SK-N-SH (cell line): ENCODE measurements at regions not wholly inside any gene's neighbourhood (a gene's known extent, or its start where the extent isn't known, plus 50 kb on each side); places are given as distances from the start of the nearest gene placed in this dataset.

Source experiments
- CTCF ChIA-PET: fragments of 300-600, 350-600 bp; formaldehyde crosslinking; extraction: SDS; loops from one replicate; lab custom pipeline; 2021; lab: Yijun Ruan, JAX
- POLR2A ChIA-PET: fragments of 350-600 bp; sonication (Branson Sonifier 250); formaldehyde crosslinking; extraction: SDS; loops from one replicate; lab custom pipeline; 2020; ENCODE audit warnings: antibody characterized with exemption, inconsistent platforms; lab: Yijun Ruan, JAX
- DNase-seq: peaks from one replicate; pipeline ENCODE4 v3.0.0; 2012
- H2AFZ ChIP-seq: fragments of 200-600 bp; sonication (generic); 2 replicates; pipeline ENCODE4 v1.8.1; 2016; ENCODE audit warnings: antibody characterized with exemption, mild to moderate bottlenecking, low read depth
- H3F3A ChIP-seq: fragments of 200-600 bp; sonication (generic); replicated peaks from 2 replicates; pipeline ENCODE3; 2016; ENCODE audit warnings: antibody characterized with exemption, mild to moderate bottlenecking; ENCODE audit not compliant: insufficient read depth
- H3K27ac ChIP-seq, 2 experiments: fragments of 200-500 bp in 1 of 2; fragments of 200-600 bp in 1 of 2; sonication (Bioruptor generic) in 1 of 2; sonication (generic), shearing (Covaris generic) in 1 of 2; 2 replicates each; pipeline versions ENCODE4 v1.5.1 to v1.6.1; 2014 to 2016; ENCODE audit warnings: low read depth in 2 of 2, inconsistent platforms in 1 of 2, low read length in 1 of 2, mild to moderate bottlenecking in 1 of 2, mixed read lengths in 1 of 2
- H3K27me3 ChIP-seq: fragments of 200-600 bp; sonication (generic), shearing (Covaris generic); 2 replicates; pipeline ENCODE4 v1.6.1; 2016; ENCODE audit warnings: mixed run types; ENCODE audit not compliant: insufficient read depth
- H3K36me3 ChIP-seq, 2 experiments: fragments of 200-500 bp in 1 of 2; fragments of 200-600 bp in 1 of 2; sonication (Bioruptor generic) in 1 of 2; sonication (generic) in 1 of 2; replicated peaks in 1 of 2; 2 replicates each; pipeline versions ENCODE3 to v1.5.1; 2014 to 2016; ENCODE audit warnings: low read length in 1 of 2, mild to moderate bottlenecking in 1 of 2; ENCODE audit not compliant: insufficient read depth in 2 of 2, control insufficient read depth in 1 of 2
- H3K4me1 ChIP-seq, 2 experiments: fragments of 200-500 bp in 1 of 2; fragments of 200-600 bp in 1 of 2; sonication (Bioruptor generic) in 1 of 2; sonication (generic), shearing (Covaris generic) in 1 of 2; 2 replicates each; pipeline versions ENCODE4 v1.5.1 to v1.6.1; 2014 to 2016; ENCODE audit warnings: low read depth in 1 of 2, low read length in 1 of 2, mixed run types in 1 of 2; ENCODE audit not compliant: insufficient read depth in 2 of 2, control insufficient read depth in 1 of 2
- H3K4me2 ChIP-seq: fragments of 200-600 bp; sonication (generic), shearing (Covaris generic); 2 replicates; pipeline ENCODE4 v1.6.1; 2017; ENCODE audit warnings: mixed run types
- H3K4me3 ChIP-seq, 2 experiments: fragments of 200-500 bp in 1 of 2; fragments of 200-600 bp in 1 of 2; sonication (Bioruptor generic) in 1 of 2; sonication (generic), shearing (Covaris generic) in 1 of 2; 2 replicates each; pipeline versions ENCODE4 v1.5.1 to v1.8.1; 2014 to 2016; ENCODE audit warnings: low read depth in 2 of 2, inconsistent platforms in 1 of 2, low read length in 1 of 2, mild to moderate bottlenecking in 1 of 2, mixed read lengths in 1 of 2, moderate library complexity in 1 of 2
- H3K79me2 ChIP-seq: fragments of 200-600 bp; sonication (generic); 2 replicates; pipeline ENCODE4 v1.8.1; 2017; ENCODE audit warnings: mild to moderate bottlenecking; ENCODE audit not compliant: insufficient read depth
- H3K9ac ChIP-seq: fragments of 200-600 bp; sonication (generic); 2 replicates; pipeline ENCODE4 v1.6.1; 2017; ENCODE audit warnings: mixed run types
- H3K9me2 ChIP-seq: fragments of 200-600 bp; sonication (generic); 2 replicates; pipeline ENCODE4 v1.6.1; 2017; ENCODE audit warnings: mixed run types
- H3K9me3 ChIP-seq: fragments of 200-600 bp; sonication (generic); 2 replicates; pipeline ENCODE4 v1.6.1; 2017; ENCODE audit warnings: mixed run types, mild to moderate bottlenecking, moderate library complexity
- H4K20me1 ChIP-seq: fragments of 200-600 bp; sonication (generic); 2 replicates; pipeline ENCODE4 v1.6.1; 2017; ENCODE audit warnings: mild to moderate bottlenecking, mixed run types; ENCODE audit not compliant: insufficient read depth
- ELF1 ChIP-seq: IDR thresholded peaks from 2 replicates; pipeline ENCODE4 v1.4.0; 2012
- EP300 ChIP-seq, 2 experiments: IDR thresholded peaks; 2 replicates each; pipeline versions ENCODE4 v1.4.0 to v1.6.1; 2012; ENCODE audit warnings: borderline replicate concordance in 1 of 2, low read depth in 1 of 2, low read length in 1 of 2
- EZH2phosphoT487 ChIP-seq: fragments of 200-600 bp; sonication (generic); IDR thresholded peaks from 2 replicates; pipeline ENCODE4 v1.6.1; 2017; ENCODE audit warnings: low read depth, mixed run types, mild to moderate bottlenecking, antibody characterized with exemption, moderate library complexity, borderline replicate concordance
- FOXJ3 ChIP-seq: sonication (generic); formaldehyde crosslinking; IDR thresholded peaks from 2 replicates; pipeline ENCODE4 v1.5.1; 2020; ENCODE audit warnings: mild to moderate bottlenecking, missing genetic modification reagents
- FOXM1 ChIP-seq: IDR thresholded peaks from 2 replicates; pipeline ENCODE4 v1.4.0; 2012; ENCODE audit warnings: low read depth, mild to moderate bottlenecking
- GABPA ChIP-seq: IDR thresholded peaks from 2 replicates; pipeline ENCODE4 v1.4.0; 2012; ENCODE audit warnings: low read depth, mild to moderate bottlenecking
- JUND ChIP-seq: IDR thresholded peaks from 2 replicates; pipeline ENCODE4 v1.4.0; 2012
- MAX ChIP-seq: IDR thresholded peaks from 2 replicates; pipeline ENCODE4 v1.4.0; 2012; ENCODE audit warnings: low read depth
- MEF2A ChIP-seq: IDR thresholded peaks from 2 replicates; pipeline ENCODE4 v1.4.0; 2012; ENCODE audit warnings: low read depth, borderline replicate concordance
- NFIC ChIP-seq: IDR thresholded peaks from 2 replicates; pipeline ENCODE4 v1.4.0; 2012; ENCODE audit warnings: borderline replicate concordance
- NRF1 ChIP-seq: IDR thresholded peaks from 2 replicates; pipeline ENCODE4 v1.6.1; 2012; ENCODE audit warnings: low read depth, mild to moderate bottlenecking, low read length
- POLR2AphosphoS5 ChIP-seq: IDR thresholded peaks from 2 replicates; pipeline ENCODE4 v1.6.1; 2012; ENCODE audit warnings: low read depth, low read length
- RAD21 ChIP-seq: IDR thresholded peaks from 2 replicates; pipeline ENCODE4 v1.6.1; 2012; ENCODE audit warnings: mild to moderate bottlenecking, low read length
- RCOR1 ChIP-seq: fragments of 150-350 bp; IDR thresholded peaks from 2 replicates; pipeline ENCODE4 v1.6.1; 2017; ENCODE audit warnings: antibody characterized with exemption, low read length
- REST ChIP-seq: IDR thresholded peaks from 2 replicates; pipeline ENCODE4 v1.6.1; 2012; ENCODE audit warnings: mild to moderate bottlenecking, low read depth, low read length, moderate library complexity
- RFX5 ChIP-seq: IDR thresholded peaks from 2 replicates; pipeline ENCODE4 v1.6.1; 2012; ENCODE audit warnings: mild to moderate bottlenecking, improper control_type of control experiment, low read length
- RXRA ChIP-seq: IDR thresholded peaks from 2 replicates; pipeline ENCODE4 v1.4.0; 2012; ENCODE audit warnings: low read depth, mild to moderate bottlenecking, borderline replicate concordance
- SIN3A ChIP-seq: IDR thresholded peaks from 2 replicates; pipeline ENCODE4 v1.6.1; 2012; ENCODE audit warnings: low read depth, mild to moderate bottlenecking, low read length, moderate library complexity, borderline replicate concordance
- SMC3 ChIP-seq: IDR thresholded peaks from 2 replicates; pipeline ENCODE4 v1.6.1; 2012; ENCODE audit warnings: low read depth, low read length, improper control_type of control experiment
- TAF1 ChIP-seq: IDR thresholded peaks from 2 replicates; pipeline ENCODE4 v1.6.1; 2012; ENCODE audit warnings: low read depth, mild to moderate bottlenecking, low read length, moderate library complexity, borderline replicate concordance
- TCF12 ChIP-seq: IDR thresholded peaks from 2 replicates; pipeline ENCODE4 v1.4.0; 2012
- USF1 ChIP-seq: IDR thresholded peaks from 2 replicates; pipeline ENCODE4 v1.4.0; 2012; ENCODE audit warnings: low read depth, borderline replicate concordance
- WGBS: methylation state at CpG from one replicate; pipeline ENCODE4 v1.1.6; 2017; ENCODE audit warnings: low lambda C conversion rate; 5-methylcytosine and 5-hydroxymethylcytosine counted together
- TF ChIP-seq, protein P1 (sequence below): fragments of 150-350 bp; IDR thresholded peaks from 2 replicates; pipeline ENCODE4 v1.6.1; 2016; ENCODE audit warnings: mild to moderate bottlenecking, low read depth, low read length

- 5% methylated on average over 5 of the region's 5 CpGs for WGBS
- H3K4me3 ChIP-seq: no peak overlapping the region
- H3K9me3 ChIP-seq: no peaks in the 10 kb centered on the region
- no peak overlapping the region for H3K27ac ChIP-seq
- no peak overlapping the region for H2AFZ ChIP-seq
- no peak for DNase-seq
- no peaks in the 10 kb centered on the region for H3K27me3 ChIP-seq
- no peaks in the 10 kb centered on the region for H3K4me1 ChIP-seq
- H3K79me2 ChIP-seq: no peaks in the 10 kb centered on the region
- TF ChIP-seq FOXJ3: no peak
- no peak for TF ChIP-seq POLR2AphosphoS5
- no peak for TF ChIP-seq SIN3A
- TF ChIP-seq MAX: no peak
- no peak for TF ChIP-seq MEF2A
- no peak for TF ChIP-seq FOXM1
- no peak for TF ChIP-seq JUND
- TF ChIP-seq ELF1: no peak
- TF ChIP-seq RCOR1: no peak
- TF ChIP-seq RAD21: no peak
- TF ChIP-seq SMC3: no peak
- ChIA-PET POLR2A (no interaction called here), CTCF (no interaction called here)
- no peaks in the 10 kb centered on the region for H3K36me3 ChIP-seq
- no peaks in the 10 kb centered on the region for H3K9me2 ChIP-seq
- no peaks in the 10 kb centered on the region for H4K20me1 ChIP-seq
- H3K4me2 ChIP-seq: no peak overlapping the region
- H3K9ac ChIP-seq: no peak overlapping the region
- no peaks in the 10 kb centered on the region for H3F3A ChIP-seq
These were observed 352.9 kb upstream of the NETO1 start for GRCh38 chr18:73220663-73221062.

DNA sequence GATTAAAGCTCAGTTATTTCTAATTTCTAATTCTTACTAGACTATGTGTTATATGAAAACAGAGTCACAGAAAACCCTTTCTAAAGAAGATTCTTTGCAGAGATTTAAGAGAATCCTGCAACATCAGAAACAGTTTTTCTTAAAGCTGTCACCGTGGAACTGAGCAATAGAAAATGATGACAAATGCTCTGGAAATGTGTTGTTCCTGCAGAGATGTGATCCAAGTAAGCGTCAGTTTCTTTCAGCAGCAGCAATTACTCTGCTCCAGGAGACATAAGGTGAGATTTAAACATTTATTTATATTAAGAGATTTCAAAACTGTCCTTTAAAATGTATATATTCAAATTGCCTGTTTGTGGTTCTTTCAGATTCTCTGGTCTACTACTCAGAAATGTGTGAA lies 350.5 kb upstream of the NETO1 start:
- Histone ChIP-seq H3K4me1 (no peaks in the 10 kb centered on the region), H3K4me3 (no peak overlapping the region), H2AFZ (no peak overlapping the region), H3K79me2 (no peaks in the 10 kb centered on the region), H3K27ac (no peak overlapping the region), H3K27me3 (no peaks in the 10 kb centered on the region), H3K36me3 (no peaks in the 10 kb centered on the region), H3F3A (no peaks in the 10 kb centered on the region), H3K9ac (no peak overlapping the region), H3K4me2 (no peak overlapping the region), H3K9me3 (no peaks in the 10 kb centered on the region), H4K20me1 (no peaks in the 10 kb centered on the region), H3K9me2 (no peaks in the 10 kb centered on the region)
- 9% methylated on average over 2 of the region's 2 CpGs for WGBS
- DNase-seq: no peak
- ChIA-PET CTCF (interaction anchor here (1.0 kb wide), 1 partner anchor 22 kb away, joined by 4 read pairs; no protein-coding TSS in a partner anchor), POLR2A (no interaction called here)
- TF ChIP-seq REST: no peak
- TF ChIP-seq MAX: no peak
- TF ChIP-seq RXRA: no peak
- TF ChIP-seq EP300 (IDR thresholded peaks at IDR 0.05; ENCODE audit: borderline replicate concordance in 1 of 2, low read depth in 1 of 2, low read length in 1 of 2): no peak
- no peak for TF ChIP-seq GABPA
- no peak for TF ChIP-seq NRF1
- TF ChIP-seq EZH2phosphoT487: no peak
- no peak for TF ChIP-seq TCF12
- TF ChIP-seq TAF1: no peak
- no peak for TF ChIP-seq NFIC
- TF ChIP-seq RFX5: no peak
- TF ChIP-seq MEF2A: no peak
- TF ChIP-seq, protein P1, sequence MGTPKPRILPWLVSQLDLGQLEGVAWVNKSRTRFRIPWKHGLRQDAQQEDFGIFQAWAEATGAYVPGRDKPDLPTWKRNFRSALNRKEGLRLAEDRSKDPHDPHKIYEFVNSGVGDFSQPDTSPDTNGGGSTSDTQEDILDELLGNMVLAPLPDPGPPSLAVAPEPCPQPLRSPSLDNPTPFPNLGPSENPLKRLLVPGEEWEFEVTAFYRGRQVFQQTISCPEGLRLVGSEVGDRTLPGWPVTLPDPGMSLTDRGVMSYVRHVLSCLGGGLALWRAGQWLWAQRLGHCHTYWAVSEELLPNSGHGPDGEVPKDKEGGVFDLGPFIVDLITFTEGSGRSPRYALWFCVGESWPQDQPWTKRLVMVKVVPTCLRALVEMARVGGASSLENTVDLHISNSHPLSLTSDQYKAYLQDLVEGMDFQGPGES: no peak
- TF ChIP-seq USF1: no peak
- no peak for TF ChIP-seq SIN3A
